SK-N-SH treated with all-trans-retinoic acid at 6 μM for 48 hours (cell line): ENCODE measurements at regions not wholly inside any gene's neighbourhood (a gene's known extent, or its start where the extent isn't known, plus 50 kb on each side); places are given as distances from the start of the nearest gene placed in this dataset.

Experiments used
- ATAC-seq: fragments of 200-7000 bp; cut with Tn5 transposase; 3 replicates; pipeline ENCODE4 v1.9.1; 2020; ENCODE audit warnings: mild to moderate bottlenecking, moderate library complexity
- BACH2 ChIP-seq: fragments of 250-450 bp; sonication (Bioruptor Pico); IDR thresholded peaks from 2 replicates; pipeline ENCODE4 v1.9.0; 2021; ENCODE audit warnings: mild to moderate bottlenecking, borderline replicate concordance
- CREB5 ChIP-seq: fragments of 250-450 bp; sonication (Bioruptor Pico); IDR thresholded peaks from 2 replicates; pipeline ENCODE4 v1.5.1; 2020; ENCODE audit warnings: low read depth, mild to moderate bottlenecking, moderate library complexity
- ESRRG ChIP-seq: fragments of 250-450 bp; sonication (Bioruptor Pico); IDR thresholded peaks from 2 replicates; pipeline ENCODE4 v1.6.1; 2021; ENCODE audit warnings: mild to moderate bottlenecking
- GLIS3 ChIP-seq: fragments of 250-450 bp; sonication (Bioruptor Pico); IDR thresholded peaks from 2 replicates; pipeline ENCODE4 v1.5.0; 2020; ENCODE audit warnings: mild to moderate bottlenecking, moderate library complexity
- ISL1 ChIP-seq: fragments of 250-450 bp; sonication (Bioruptor Pico); IDR thresholded peaks from 2 replicates; pipeline ENCODE4 v2.1.2; 2022; ENCODE audit warnings: mild to moderate bottlenecking, moderate library complexity
- OSR1 ChIP-seq: fragments of 250-450 bp; sonication (Bioruptor Pico); IDR thresholded peaks from 2 replicates; pipeline ENCODE4 v1.8.0; 2022; ENCODE audit warnings: moderate library complexity, mild to moderate bottlenecking, inconsistent platforms
- PATZ1 ChIP-seq: fragments of 250-450 bp; sonication (Bioruptor Pico); IDR thresholded peaks from 2 replicates; pipeline ENCODE4 v1.8.0; 2020; ENCODE audit warnings: mild to moderate bottlenecking, moderate library complexity, borderline replicate concordance
- RARB ChIP-seq: fragments of 250-450 bp; sonication (Bioruptor Pico); IDR thresholded peaks from 2 replicates; pipeline ENCODE4 v1.8.0; 2021; ENCODE audit warnings: mild to moderate bottlenecking, moderate library complexity
- TCF4 ChIP-seq: fragments of 250-450 bp; sonication (Bioruptor Pico); IDR thresholded peaks from 2 replicates; pipeline ENCODE4 v1.8.0; 2021; ENCODE audit warnings: mild to moderate bottlenecking, moderate library complexity, borderline replicate concordance
- TOX ChIP-seq: fragments of 250-450 bp; sonication (Bioruptor Pico); IDR thresholded peaks from 2 replicates; pipeline ENCODE4 v1.8.0; 2021; ENCODE audit warnings: mild to moderate bottlenecking, moderate library complexity, borderline replicate concordance
- TSHZ2 ChIP-seq: fragments of 250-450 bp; sonication (Bioruptor Pico); IDR thresholded peaks from 2 replicates; pipeline ENCODE4 v1.5.0; 2020; ENCODE audit warnings: mild to moderate bottlenecking, moderate library complexity
- ZC3H10 ChIP-seq: fragments of 250-450 bp; sonication (Bioruptor Pico); IDR thresholded peaks from 2 replicates; pipeline ENCODE4 v1.5.1; 2021; ENCODE audit warnings: mild to moderate bottlenecking, moderate library complexity
- ZFP3 ChIP-seq: fragments of 250-450 bp; sonication (Bioruptor Pico); IDR thresholded peaks from 2 replicates; pipeline ENCODE4 v1.5.0; 2020; ENCODE audit warnings: mild to moderate bottlenecking, moderate library complexity
- ZFP30 ChIP-seq: fragments of 450-650 bp; formaldehyde crosslinking; IDR thresholded peaks from 2 replicates; pipeline ENCODE4 v1.5.0; 2022; ENCODE audit warnings: mild to moderate bottlenecking, moderate library complexity
- ZNF565 ChIP-seq: fragments of 450-650 bp; formaldehyde crosslinking; conservative IDR thresholded peaks from 2 replicates; pipeline ENCODE4 v1.5.0; 2020; ENCODE audit warnings: low read depth, mild to moderate bottlenecking, moderate library complexity
- ZNF70 ChIP-seq: fragments of 450-650 bp; formaldehyde crosslinking; IDR thresholded peaks from 2 replicates; pipeline ENCODE4 v1.5.0; 2020; ENCODE audit warnings: mild to moderate bottlenecking, moderate library complexity
- ZNF8 ChIP-seq: fragments of 450-650 bp; formaldehyde crosslinking; IDR thresholded peaks from 2 replicates; pipeline ENCODE4 v1.5.0; 2020; ENCODE audit warnings: mild to moderate bottlenecking, moderate library complexity
- TF ChIP-seq, protein P1 (sequence below): fragments of 250-450 bp; sonication (Bioruptor Pico); IDR thresholded peaks from 2 replicates; pipeline ENCODE4 v1.5.1; 2021; ENCODE audit warnings: mild to moderate bottlenecking, moderate library complexity
- TF ChIP-seq, protein P2 (sequence below): fragments of 250-450 bp; sonication (Bioruptor Pico); IDR thresholded peaks from 2 replicates; pipeline ENCODE4 v1.8.0; 2021; ENCODE audit warnings: low read depth, mild to moderate bottlenecking, moderate library complexity, borderline replicate concordance

DNA sequence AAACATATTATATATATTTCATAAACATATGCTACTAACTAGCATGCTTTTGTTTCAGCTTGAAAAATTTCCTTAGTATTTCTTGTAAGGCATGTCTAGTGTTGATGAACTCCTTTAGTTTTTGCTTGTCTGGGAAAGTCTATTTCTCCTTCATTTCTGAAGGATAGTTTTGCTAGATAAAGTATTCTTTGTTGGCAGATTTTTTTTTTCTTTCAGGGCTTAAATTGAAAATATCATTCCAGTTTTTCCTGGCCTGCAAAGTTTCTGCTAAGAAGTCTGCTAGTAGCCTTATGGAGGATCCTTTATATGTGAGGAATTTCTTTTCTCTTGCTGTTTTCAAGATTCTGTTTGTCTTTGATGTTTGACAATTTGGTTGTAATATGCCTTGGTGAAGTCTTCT, 183.5 kb downstream of the SLC4A3 start:
- ATAC-seq = no peak
- no peak for TF ChIP-seq ZFP3 (CRISPR knock-in tag)
- no peak for TF ChIP-seq ZNF8 (CRISPR knock-in tag)
- no peak for TF ChIP-seq TSHZ2
- TF ChIP-seq OSR1 (CRISPR knock-in tag) = no peak
- TF ChIP-seq ZNF70 (CRISPR knock-in tag) = no peak
- TF ChIP-seq, protein P1, sequence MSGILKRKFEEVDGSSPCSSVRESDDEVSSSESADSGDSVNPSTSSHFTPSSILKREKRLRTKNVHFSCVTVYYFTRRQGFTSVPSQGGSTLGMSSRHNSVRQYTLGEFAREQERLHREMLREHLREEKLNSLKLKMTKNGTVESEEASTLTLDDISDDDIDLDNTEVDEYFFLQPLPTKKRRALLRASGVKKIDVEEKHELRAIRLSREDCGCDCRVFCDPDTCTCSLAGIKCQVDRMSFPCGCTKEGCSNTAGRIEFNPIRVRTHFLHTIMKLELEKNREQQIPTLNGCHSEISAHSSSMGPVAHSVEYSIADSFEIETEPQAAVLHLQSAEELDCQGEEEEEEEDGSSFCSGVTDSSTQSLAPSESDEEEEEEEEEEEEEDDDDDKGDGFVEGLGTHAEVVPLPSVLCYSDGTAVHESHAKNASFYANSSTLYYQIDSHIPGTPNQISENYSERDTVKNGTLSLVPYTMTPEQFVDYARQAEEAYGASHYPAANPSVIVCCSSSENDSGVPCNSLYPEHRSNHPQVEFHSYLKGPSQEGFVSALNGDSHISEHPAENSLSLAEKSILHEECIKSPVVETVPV (CRISPR knock-in tag) = no peak
- no peak for TF ChIP-seq ISL1 (CRISPR knock-in tag)
- TF ChIP-seq BACH2 (CRISPR knock-in tag) = no peak
- no peak for TF ChIP-seq ESRRG (CRISPR knock-in tag)
- no peak for TF ChIP-seq ZNF565 (CRISPR knock-in tag)
- TF ChIP-seq GLIS3 = no peak
- no peak for TF ChIP-seq TCF4 (CRISPR knock-in tag)
- TF ChIP-seq, protein P2, sequence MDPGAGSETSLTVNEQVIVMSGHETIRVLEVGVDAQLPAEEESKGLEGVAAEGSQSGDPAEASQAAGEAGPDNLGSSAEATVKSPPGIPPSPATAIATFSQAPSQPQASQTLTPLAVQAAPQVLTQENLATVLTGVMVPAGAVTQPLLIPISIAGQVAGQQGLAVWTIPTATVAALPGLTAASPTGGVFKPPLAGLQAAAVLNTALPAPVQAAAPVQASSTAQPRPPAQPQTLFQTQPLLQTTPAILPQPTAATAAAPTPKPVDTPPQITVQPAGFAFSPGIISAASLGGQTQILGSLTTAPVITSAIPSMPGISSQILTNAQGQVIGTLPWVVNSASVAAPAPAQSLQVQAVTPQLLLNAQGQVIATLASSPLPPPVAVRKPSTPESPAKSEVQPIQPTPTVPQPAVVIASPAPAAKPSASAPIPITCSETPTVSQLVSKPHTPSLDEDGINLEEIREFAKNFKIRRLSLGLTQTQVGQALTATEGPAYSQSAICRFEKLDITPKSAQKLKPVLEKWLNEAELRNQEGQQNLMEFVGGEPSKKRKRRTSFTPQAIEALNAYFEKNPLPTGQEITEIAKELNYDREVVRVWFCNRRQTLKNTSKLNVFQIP (CRISPR knock-in tag) = no peak
- no peak for TF ChIP-seq ZFP30 (CRISPR knock-in tag)
- TF ChIP-seq, all 23 proteins: peak for 0

DNA sequence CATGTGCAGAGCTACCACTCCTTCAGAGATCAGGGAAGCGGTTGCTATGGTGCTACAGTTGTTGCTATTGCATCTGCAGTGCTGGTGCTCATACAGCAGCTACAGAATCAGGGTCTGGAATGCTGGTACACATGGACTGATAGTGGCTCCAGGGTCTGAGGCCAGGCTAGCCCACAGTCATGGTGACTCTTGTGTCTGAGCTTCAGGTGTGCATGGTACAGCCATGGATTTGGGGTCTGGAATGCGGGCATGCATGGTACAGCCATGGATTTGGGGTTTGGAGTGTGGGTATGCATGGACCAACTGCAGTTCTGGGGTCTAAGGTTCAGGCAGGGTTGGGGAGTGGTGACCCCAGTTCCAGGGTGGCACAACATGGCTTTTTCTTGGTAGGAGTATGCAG, 185.2 kb downstream of the SLC4A3 start:
- ATAC-seq = no peak
- TF ChIP-seq, protein P2 (CRISPR knock-in tag) = no peak
- no peak for TF ChIP-seq PATZ1 (CRISPR knock-in tag)
- TF ChIP-seq ISL1 (CRISPR knock-in tag) = no peak
- TF ChIP-seq RARB (CRISPR knock-in tag) = no peak
- TF ChIP-seq ESRRG (CRISPR knock-in tag) = no peak
- no peak for TF ChIP-seq ZNF8 (CRISPR knock-in tag)
- TF ChIP-seq CREB5 (CRISPR knock-in tag) = no peak
- no peak for TF ChIP-seq OSR1 (CRISPR knock-in tag)
- no peak for TF ChIP-seq TCF4 (CRISPR knock-in tag)
- TF ChIP-seq ZNF565 (CRISPR knock-in tag) = no peak
- no peak for TF ChIP-seq ZC3H10 (CRISPR knock-in tag)
- TF ChIP-seq TOX (CRISPR knock-in tag) = no peak
- no peak for TF ChIP-seq ZFP30 (CRISPR knock-in tag)
- no peak for TF ChIP-seq BACH2 (CRISPR knock-in tag)
- no peak for TF ChIP-seq GLIS3
